Superior temporal gyrus (tissue), 1 donor: ENCODE measurements at regions not wholly inside any gene's neighbourhood (a gene's known extent, or its start where the extent isn't known, plus 50 kb on each side); places are given as distances from the start of the nearest gene placed in this dataset.

Experiments used
- DNase-seq: peaks from one replicate; pipeline ENCODE4 v3.0.0-alpha.2; 2016; ENCODE audit errors: extremely low spot score

GRCh38 chr20:36824142-36824940 lies 50.8 kb upstream of the DSN1 start:
- DNase-seq: no peak

- peak; percentile 39 for DNase-seq
These were observed 50.4 kb upstream of the TLDC2 start for GRCh38 chr20:36825385-36826104.
